ENCODE measurements at regions not wholly inside any gene's neighbourhood (a gene's known extent, or its start where the extent isn't known, plus 50 kb on each side); places are given as distances from the start of the nearest gene placed in this dataset.

GRCh38 chr17:71993363-71993762 is 127.5 kb upstream of the SOX9 start:
- no peak for TF ChIP-seq CTCF (conservative IDR thresholded peaks at IDR 0.05; ENCODE audit: low read depth, low read length)
- TF ChIP-seq EZH2phosphoT487 (IDR thresholded peaks at IDR 0.05; ENCODE audit: borderline replicate concordance, low read length): no peak
